Right kidney (tissue), 1 donor: ENCODE measurements at regions not wholly inside any gene's neighbourhood (a gene's known extent, or its start where the extent isn't known, plus 50 kb on each side); places are given as distances from the start of the nearest gene placed in this dataset.
"Not testable (repeated sequence)": the region's sequence is repeated elsewhere in the genome, so short reads cannot be mapped to it uniquely, and the experiment has no call there.

Experiments
- DNase-seq: peaks from one replicate; pipeline ENCODE4 v3.0.0-alpha.2; 2016

GRCh38 chr1:222033450-222033849 lies 291.6 kb upstream of the DUSP10 start:
- no peak for DNase-seq

- no peak for DNase-seq
These were observed 289.4 kb upstream of the DUSP10 start for GRCh38 chr1:222031318-222031717.

DNA sequence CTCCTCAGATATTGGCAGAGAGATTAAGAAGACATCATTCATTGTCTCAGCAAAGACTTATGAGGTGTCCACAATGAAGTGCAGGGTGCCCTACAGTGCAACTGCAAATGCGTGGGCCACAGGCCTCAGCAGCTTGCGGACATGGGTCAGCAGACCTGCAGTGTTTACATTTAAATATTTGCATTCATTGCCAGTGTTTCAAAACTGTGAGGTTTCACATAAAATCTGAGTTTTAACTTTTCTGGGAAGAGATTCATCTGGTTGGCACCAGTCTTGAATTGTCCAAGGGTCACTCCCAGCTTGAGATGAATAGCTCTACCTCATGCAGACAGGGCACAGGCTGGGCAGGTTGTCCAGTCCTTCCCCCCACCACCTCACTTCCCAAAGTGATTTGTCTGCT lies 286.8 kb upstream of the DUSP10 start:
- no peak for DNase-seq

GRCh38 chr1:222028116-222028515 lies 286.2 kb upstream of the DUSP10 start:
- no peak for DNase-seq

DNA sequence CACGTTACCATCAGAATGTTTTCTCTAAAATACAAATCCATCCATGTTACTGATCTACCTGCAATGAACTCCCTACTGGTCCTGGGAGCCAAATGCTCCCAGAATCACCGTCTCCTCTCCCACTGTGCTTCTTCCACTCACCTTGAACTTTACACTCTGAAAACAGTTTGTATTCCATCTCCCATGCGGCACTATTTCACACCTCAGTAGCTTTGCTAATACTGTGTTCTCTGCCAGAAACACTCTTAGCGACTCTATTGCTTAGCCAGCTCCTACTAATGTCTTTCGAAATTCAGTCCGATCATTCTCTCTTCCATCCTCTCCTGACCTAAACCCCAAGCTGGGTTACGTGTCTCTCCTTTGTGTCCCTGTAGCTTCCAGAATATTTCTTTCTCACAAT lies 284.4 kb upstream of the DUSP10 start:
- no peak for DNase-seq

- DNase-seq: no peak
These were observed 281.1 kb upstream of the DUSP10 start for GRCh38 chr1:222023025-222023424.

- DNase-seq: no peak
These were observed 279.2 kb upstream of the DUSP10 start for GRCh38 chr1:222021129-222021528.

DNA sequence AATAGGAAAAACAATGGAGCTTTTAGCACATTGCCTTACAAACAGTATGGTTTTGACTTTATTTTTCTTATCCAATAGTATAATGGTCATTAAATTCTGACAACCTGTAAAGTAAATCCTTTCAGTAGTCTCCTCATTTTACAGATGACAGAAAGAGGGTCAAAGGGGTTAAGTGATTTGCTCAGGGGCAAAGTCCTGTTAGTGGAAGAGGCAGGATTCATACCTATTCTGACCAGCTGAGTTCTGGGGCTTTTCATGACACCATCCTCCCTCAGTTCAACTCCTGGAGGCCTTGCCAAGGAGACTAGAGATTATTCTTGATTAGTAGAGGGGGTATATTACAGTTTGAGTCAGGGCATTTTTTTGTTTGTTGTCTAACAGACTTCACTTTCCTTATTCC lies 278.7 kb upstream of the DUSP10 start:
- no peak for DNase-seq

DNA sequence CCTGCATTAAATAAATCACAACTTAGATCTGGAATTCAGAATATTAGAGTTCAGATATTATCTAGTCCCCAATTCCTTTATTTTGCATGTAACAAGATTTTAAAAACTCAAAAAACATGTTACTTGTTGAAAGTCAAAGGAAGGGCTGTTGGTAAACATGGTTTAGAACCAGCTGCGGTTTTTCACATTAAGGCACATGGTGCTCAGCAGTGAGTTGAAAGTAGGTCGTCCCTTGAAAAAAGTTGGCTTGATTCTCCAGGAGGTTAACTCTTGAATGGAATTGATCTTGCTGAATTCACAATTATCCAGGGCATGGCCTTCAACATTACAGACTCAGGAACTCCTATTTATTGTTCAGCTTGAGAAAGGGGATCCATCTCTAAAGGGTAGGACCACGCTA lies 277.1 kb upstream of the DUSP10 start:
- DNase-seq: no peak

GRCh38 chr1:222018041-222018440 lies 276.2 kb upstream of the DUSP10 start:
- no peak for DNase-seq

- no peak for DNase-seq
These were observed 273.8 kb upstream of the DUSP10 start for GRCh38 chr1:222015686-222016085.

DNA sequence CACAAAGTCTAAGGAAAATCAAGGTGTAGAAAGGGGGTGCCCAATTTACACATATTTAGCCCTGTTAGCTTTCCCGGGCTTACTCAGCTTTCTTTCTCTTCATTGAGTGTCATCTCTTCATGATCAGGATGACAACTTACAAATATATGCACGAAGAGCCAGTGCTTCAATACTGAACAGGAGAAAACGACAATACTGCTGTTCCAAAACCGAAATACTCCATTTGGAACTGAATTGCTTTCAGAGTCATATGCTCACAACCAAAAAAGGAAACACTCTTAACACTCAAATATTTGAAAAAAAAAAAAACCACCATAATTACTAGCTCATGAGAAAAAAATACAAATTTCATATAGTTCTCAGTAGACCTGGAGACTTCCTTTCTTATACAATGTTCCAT lies 272.1 kb upstream of the DUSP10 start:
- no peak for DNase-seq

- no peak for DNase-seq
These were observed 270.9 kb upstream of the DUSP10 start for GRCh38 chr1:222012816-222013215.

GRCh38 chr1:222010306-222010705 lies 268.4 kb upstream of the DUSP10 start:
- DNase-seq: no peak

DNA sequence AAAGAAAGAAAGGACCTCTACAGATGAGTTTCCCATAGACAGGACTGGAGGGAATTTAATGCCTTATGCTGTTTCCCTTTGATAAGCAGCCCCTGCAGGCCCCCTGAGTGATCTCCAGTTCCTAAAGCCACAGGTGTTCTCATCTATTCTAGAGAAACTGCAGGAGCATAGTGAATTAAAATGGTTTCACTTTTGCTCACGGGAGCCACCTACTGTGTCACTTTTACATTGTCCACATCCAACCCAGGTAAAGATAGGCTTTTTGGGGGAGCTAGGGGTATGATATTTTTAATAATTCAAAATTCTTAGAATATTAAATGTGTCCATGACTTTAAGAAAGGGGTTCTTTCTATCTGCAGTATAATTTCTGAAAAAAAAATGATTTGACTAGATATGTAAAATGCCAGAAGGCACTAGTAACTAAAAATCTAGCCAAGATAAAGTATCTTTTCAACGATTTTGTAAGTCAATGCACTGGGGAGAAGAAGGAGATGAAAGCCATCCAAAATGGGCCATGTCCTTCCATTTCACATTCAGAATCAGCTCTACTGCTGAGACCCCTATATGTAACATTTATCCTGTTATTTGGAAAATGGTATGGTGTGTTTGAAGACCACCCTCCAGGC lies 267.3 kb upstream of the DUSP10 start:
- DNase-seq: no peak

DNA sequence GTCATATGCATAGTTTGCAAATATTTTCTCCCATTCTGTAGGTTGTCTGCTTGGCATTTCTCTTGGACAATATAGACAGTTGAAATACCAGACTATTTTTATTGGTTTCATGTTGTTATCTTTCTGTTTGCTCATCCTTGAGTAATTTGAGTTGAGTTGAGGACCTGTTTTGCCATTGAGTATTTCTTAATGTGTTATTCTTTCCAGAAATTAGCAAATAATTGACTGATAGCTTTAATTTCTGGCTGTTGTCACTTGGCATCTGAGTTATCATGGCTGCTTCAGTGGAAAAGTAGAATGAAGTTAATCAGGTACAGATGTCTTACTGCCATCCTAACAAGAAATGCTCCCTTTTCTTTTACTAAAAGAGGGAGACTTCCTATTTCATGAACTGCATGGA lies 264.8 kb upstream of the DUSP10 start:
- DNase-seq: no peak

DNA sequence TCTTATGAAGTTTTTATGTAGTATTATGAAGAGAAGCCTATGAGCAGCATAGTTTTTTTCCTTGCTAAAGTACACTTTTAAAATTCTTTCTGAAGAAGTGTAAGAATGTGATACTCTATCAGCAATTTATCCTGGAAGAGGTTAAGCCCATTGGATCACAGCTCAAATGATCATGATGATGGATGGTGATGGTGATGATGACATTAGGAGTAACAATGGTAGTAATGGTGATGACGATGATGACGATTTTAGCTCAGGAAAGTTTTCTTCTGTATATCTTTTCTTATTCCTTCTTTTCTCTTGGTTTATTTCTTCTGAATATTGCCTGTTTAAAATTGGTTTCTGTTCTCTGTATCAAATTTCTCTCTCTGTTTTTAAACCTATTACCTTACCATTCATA lies 262.9 kb upstream of the DUSP10 start:
- no peak for DNase-seq

- no peak for DNase-seq
These were observed 262.1 kb upstream of the DUSP10 start for GRCh38 chr1:222004034-222004433.

DNA sequence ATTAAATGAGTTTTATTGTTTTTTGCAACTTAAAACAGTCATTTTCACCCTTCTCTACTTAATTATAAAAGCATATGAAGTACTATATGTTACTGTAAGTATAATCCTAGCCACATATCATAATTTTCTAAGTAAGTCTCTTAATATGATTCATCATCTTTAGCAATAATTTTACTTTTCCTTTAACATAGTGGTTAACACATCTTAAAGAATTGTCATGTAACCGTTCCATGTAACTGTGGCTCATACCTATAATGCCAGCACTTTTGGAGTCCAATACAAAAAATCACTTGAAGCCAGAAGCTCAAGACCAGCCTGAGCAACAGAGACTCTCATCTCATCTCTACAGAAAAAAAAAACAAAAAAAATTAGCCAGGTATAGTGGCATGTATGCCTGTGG lies 260.6 kb upstream of the DUSP10 start:
- no peak for DNase-seq

GRCh38 chr1:222000131-222000530 lies 258.2 kb upstream of the DUSP10 start:
- DNase-seq: no peak

- DNase-seq: no peak
These were observed 256.9 kb upstream of the DUSP10 start for GRCh38 chr1:221998781-221999180.

GRCh38 chr1:221998186-221998612 lies 256.3 kb upstream of the DUSP10 start:
- no peak for DNase-seq

GRCh38 chr1:221997012-221997411 lies 255.1 kb upstream of the DUSP10 start:
- not testable (repeated sequence) for DNase-seq

GRCh38 chr1:221994939-221995338 lies 253.1 kb upstream of the DUSP10 start:
- no peak for DNase-seq

- DNase-seq: no peak
These were observed 252.4 kb upstream of the DUSP10 start for GRCh38 chr1:221994274-221994698.
